ENCODE measurements at regions not wholly inside any gene's neighbourhood (a gene's known extent, or its start where the extent isn't known, plus 50 kb on each side); places are given as distances from the start of the nearest gene placed in this dataset.

- ATAC-seq (no peak), DNase-seq (ENCODE audit: low spot score) (no peak)
- CTCF ChIA-PET, result interaction anchor here (2.0 kb wide), 1 partner anchor 18 kb away, joined by 13 read pairs; no protein-coding TSS in a partner anchor
- Mint-ChIP-seq H3K36me3 (no peaks in the 10 kb centered on the region), H3K27me3 (ENCODE audit: low read depth) (no peaks in the 10 kb centered on the region), H3K4me3 (no peak overlapping the region), H3K9me3 (no peaks in the 10 kb centered on the region), H3K27ac (no peak overlapping the region), H3K4me1 (no peaks in the 10 kb centered on the region)
- POLR2A ChIA-PET, result no interaction called here
- no peak for TF ChIP-seq ZNF425 (CRISPR knock-in tag; conservative IDR thresholded peaks at IDR 0.05)
- TF ChIP-seq, protein P1, sequence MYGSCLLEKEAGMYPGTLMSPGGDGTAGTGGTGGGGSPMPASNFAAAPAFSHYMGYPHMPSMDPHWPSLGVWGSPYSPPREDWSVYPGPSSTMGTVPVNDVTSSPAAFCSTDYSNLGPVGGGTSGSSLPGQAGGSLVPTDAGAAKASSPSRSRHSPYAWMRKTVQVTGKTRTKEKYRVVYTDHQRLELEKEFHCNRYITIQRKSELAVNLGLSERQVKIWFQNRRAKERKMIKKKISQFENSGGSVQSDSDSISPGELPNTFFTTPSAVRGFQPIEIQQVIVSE (CRISPR knock-in tag; IDR thresholded peaks at IDR 0.05; ENCODE audit: borderline replicate concordance), result no peak
- TF ChIP-seq NFE2L1 (CRISPR knock-in tag; IDR thresholded peaks at IDR 0.05), result no peak
- no peak for TF ChIP-seq JAZF1 (CRISPR knock-in tag; IDR thresholded peaks at IDR 0.05)
- no peak for TF ChIP-seq ATF3 (CRISPR knock-in tag; conservative IDR thresholded peaks at IDR 0.05)
- no peak for TF ChIP-seq FOXK1 (CRISPR knock-in tag; IDR thresholded peaks at IDR 0.05)
- TF ChIP-seq NR3C1 (CRISPR knock-in tag; conservative IDR thresholded peaks at IDR 0.05; ENCODE audit: low read depth), result no peak
- no peak for TF ChIP-seq ZNF138 (CRISPR knock-in tag; conservative IDR thresholded peaks at IDR 0.05)
- TF ChIP-seq NR1H2 (CRISPR knock-in tag; IDR thresholded peaks at IDR 0.05), result no peak
- TF ChIP-seq ZNF416 (CRISPR knock-in tag; IDR thresholded peaks at IDR 0.05), result no peak
- no peak for TF ChIP-seq OVOL2 (CRISPR knock-in tag; IDR thresholded peaks at IDR 0.05; ENCODE audit: borderline replicate concordance)
- TF ChIP-seq GRHL2 (CRISPR knock-in tag; IDR thresholded peaks at IDR 0.05; ENCODE audit: insufficient replicate concordance, severe bottlenecking), result no peak
- TF ChIP-seq SMAD3 (CRISPR knock-in tag; IDR thresholded peaks at IDR 0.05; ENCODE audit: borderline replicate concordance), result no peak
- TF ChIP-seq, protein P2, sequence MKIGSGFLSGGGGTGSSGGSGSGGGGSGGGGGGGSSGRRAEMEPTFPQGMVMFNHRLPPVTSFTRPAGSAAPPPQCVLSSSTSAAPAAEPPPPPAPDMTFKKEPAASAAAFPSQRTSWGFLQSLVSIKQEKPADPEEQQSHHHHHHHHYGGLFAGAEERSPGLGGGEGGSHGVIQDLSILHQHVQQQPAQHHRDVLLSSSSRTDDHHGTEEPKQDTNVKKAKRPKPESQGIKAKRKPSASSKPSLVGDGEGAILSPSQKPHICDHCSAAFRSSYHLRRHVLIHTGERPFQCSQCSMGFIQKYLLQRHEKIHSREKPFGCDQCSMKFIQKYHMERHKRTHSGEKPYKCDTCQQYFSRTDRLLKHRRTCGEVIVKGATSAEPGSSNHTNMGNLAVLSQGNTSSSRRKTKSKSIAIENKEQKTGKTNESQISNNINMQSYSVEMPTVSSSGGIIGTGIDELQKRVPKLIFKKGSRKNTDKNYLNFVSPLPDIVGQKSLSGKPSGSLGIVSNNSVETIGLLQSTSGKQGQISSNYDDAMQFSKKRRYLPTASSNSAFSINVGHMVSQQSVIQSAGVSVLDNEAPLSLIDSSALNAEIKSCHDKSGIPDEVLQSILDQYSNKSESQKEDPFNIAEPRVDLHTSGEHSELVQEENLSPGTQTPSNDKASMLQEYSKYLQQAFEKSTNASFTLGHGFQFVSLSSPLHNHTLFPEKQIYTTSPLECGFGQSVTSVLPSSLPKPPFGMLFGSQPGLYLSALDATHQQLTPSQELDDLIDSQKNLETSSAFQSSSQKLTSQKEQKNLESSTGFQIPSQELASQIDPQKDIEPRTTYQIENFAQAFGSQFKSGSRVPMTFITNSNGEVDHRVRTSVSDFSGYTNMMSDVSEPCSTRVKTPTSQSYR (CRISPR knock-in tag; IDR thresholded peaks at IDR 0.05), result no peak
- TF ChIP-seq ZNF532 (CRISPR knock-in tag; IDR thresholded peaks at IDR 0.05; ENCODE audit: borderline replicate concordance), result no peak
- TF ChIP-seq AR (CRISPR knock-in tag; IDR thresholded peaks at IDR 0.05), result no peak
- TF ChIP-seq NFATC4 (CRISPR knock-in tag; IDR thresholded peaks at IDR 0.05), result no peak
- TF ChIP-seq FOXP1 (CRISPR knock-in tag; IDR thresholded peaks at IDR 0.05; ENCODE audit: borderline replicate concordance), result no peak
- TF ChIP-seq PREB (CRISPR knock-in tag; IDR thresholded peaks at IDR 0.05; ENCODE audit: borderline replicate concordance), result no peak
- no peak for TF ChIP-seq PRDM15 (CRISPR knock-in tag; IDR thresholded peaks at IDR 0.05)
These were observed 194.2 kb upstream of the CHD1 start for GRCh38 chr5:99122976-99123375.

Measured in WTC11 (cell line).